SK-N-SH treated with all-trans-retinoic acid at 6 μM for 48 hours (cell line): ENCODE measurements at regions not wholly inside any gene's neighbourhood (a gene's known extent, or its start where the extent isn't known, plus 50 kb on each side); places are given as distances from the start of the nearest gene placed in this dataset.

Source experiments
- ATAC-seq: fragments of 200-7000 bp; cut with Tn5 transposase; 3 replicates; pipeline ENCODE4 v1.9.1; 2020; ENCODE audit warnings: mild to moderate bottlenecking, moderate library complexity
- ARNTL ChIP-seq: fragments of 450-650 bp; formaldehyde crosslinking; IDR thresholded peaks from 2 replicates; pipeline ENCODE4 v1.5.0; 2020; ENCODE audit warnings: low read depth, mild to moderate bottlenecking, moderate library complexity, borderline replicate concordance
- BACH2 ChIP-seq: fragments of 250-450 bp; sonication (Bioruptor Pico); IDR thresholded peaks from 2 replicates; pipeline ENCODE4 v1.9.0; 2021; ENCODE audit warnings: mild to moderate bottlenecking, borderline replicate concordance
- CREB5 ChIP-seq: fragments of 250-450 bp; sonication (Bioruptor Pico); IDR thresholded peaks from 2 replicates; pipeline ENCODE4 v1.5.1; 2020; ENCODE audit warnings: low read depth, mild to moderate bottlenecking, moderate library complexity
- CSDC2 ChIP-seq: fragments of 250-450 bp; sonication (Bioruptor Pico); IDR thresholded peaks from 2 replicates; pipeline ENCODE4 v1.5.0; 2020; ENCODE audit warnings: mild to moderate bottlenecking, moderate library complexity
- CSRNP3 ChIP-seq: fragments of 250-450 bp; sonication (Bioruptor Pico); IDR thresholded peaks from 2 replicates; pipeline ENCODE4 v1.5.1; 2021; ENCODE audit warnings: mild to moderate bottlenecking, moderate library complexity
- ESRRG ChIP-seq: fragments of 250-450 bp; sonication (Bioruptor Pico); IDR thresholded peaks from 2 replicates; pipeline ENCODE4 v1.6.1; 2021; ENCODE audit warnings: mild to moderate bottlenecking
- GLIS3 ChIP-seq: fragments of 250-450 bp; sonication (Bioruptor Pico); IDR thresholded peaks from 2 replicates; pipeline ENCODE4 v1.5.0; 2020; ENCODE audit warnings: mild to moderate bottlenecking, moderate library complexity
- ISL1 ChIP-seq: fragments of 250-450 bp; sonication (Bioruptor Pico); IDR thresholded peaks from 2 replicates; pipeline ENCODE4 v2.1.2; 2022; ENCODE audit warnings: mild to moderate bottlenecking, moderate library complexity
- OSR1 ChIP-seq: fragments of 250-450 bp; sonication (Bioruptor Pico); IDR thresholded peaks from 2 replicates; pipeline ENCODE4 v1.8.0; 2022; ENCODE audit warnings: moderate library complexity, mild to moderate bottlenecking, inconsistent platforms
- PATZ1 ChIP-seq: fragments of 250-450 bp; sonication (Bioruptor Pico); IDR thresholded peaks from 2 replicates; pipeline ENCODE4 v1.8.0; 2020; ENCODE audit warnings: mild to moderate bottlenecking, moderate library complexity, borderline replicate concordance
- POU6F1 ChIP-seq: fragments of 250-450 bp; sonication (Bioruptor Pico); IDR thresholded peaks from 2 replicates; pipeline ENCODE4 v1.8.0; 2021; ENCODE audit warnings: low read depth, mild to moderate bottlenecking, moderate library complexity, borderline replicate concordance
- PPARA ChIP-seq: fragments of 250-450 bp; sonication (Bioruptor Pico); IDR thresholded peaks from 2 replicates; pipeline ENCODE4 v1.5.0; 2020; ENCODE audit warnings: mild to moderate bottlenecking, borderline replicate concordance
- RARB ChIP-seq: fragments of 250-450 bp; sonication (Bioruptor Pico); IDR thresholded peaks from 2 replicates; pipeline ENCODE4 v1.8.0; 2021; ENCODE audit warnings: mild to moderate bottlenecking, moderate library complexity
- SNAI2 ChIP-seq: fragments of 250-450 bp; sonication (Bioruptor Pico); IDR thresholded peaks from 2 replicates; pipeline ENCODE4 v1.5.0; 2020; ENCODE audit warnings: mild to moderate bottlenecking, moderate library complexity
- TOX ChIP-seq: fragments of 250-450 bp; sonication (Bioruptor Pico); IDR thresholded peaks from 2 replicates; pipeline ENCODE4 v1.8.0; 2021; ENCODE audit warnings: mild to moderate bottlenecking, moderate library complexity, borderline replicate concordance
- ZC3H10 ChIP-seq: fragments of 250-450 bp; sonication (Bioruptor Pico); IDR thresholded peaks from 2 replicates; pipeline ENCODE4 v1.5.1; 2021; ENCODE audit warnings: mild to moderate bottlenecking, moderate library complexity
- ZFP3 ChIP-seq: fragments of 250-450 bp; sonication (Bioruptor Pico); IDR thresholded peaks from 2 replicates; pipeline ENCODE4 v1.5.0; 2020; ENCODE audit warnings: mild to moderate bottlenecking, moderate library complexity
- ZFP30 ChIP-seq: fragments of 450-650 bp; formaldehyde crosslinking; IDR thresholded peaks from 2 replicates; pipeline ENCODE4 v1.5.0; 2022; ENCODE audit warnings: mild to moderate bottlenecking, moderate library complexity
- ZNF565 ChIP-seq: fragments of 450-650 bp; formaldehyde crosslinking; conservative IDR thresholded peaks from 2 replicates; pipeline ENCODE4 v1.5.0; 2020; ENCODE audit warnings: low read depth, mild to moderate bottlenecking, moderate library complexity
- ZNF70 ChIP-seq: fragments of 450-650 bp; formaldehyde crosslinking; IDR thresholded peaks from 2 replicates; pipeline ENCODE4 v1.5.0; 2020; ENCODE audit warnings: mild to moderate bottlenecking, moderate library complexity
- ZNF8 ChIP-seq: fragments of 450-650 bp; formaldehyde crosslinking; IDR thresholded peaks from 2 replicates; pipeline ENCODE4 v1.5.0; 2020; ENCODE audit warnings: mild to moderate bottlenecking, moderate library complexity

- ATAC-seq: no peak
- TF ChIP-seq ZFP3 (CRISPR knock-in tag) (no peak), ARNTL (no peak), PATZ1 (CRISPR knock-in tag) (no peak), CSDC2 (CRISPR knock-in tag) (no peak), ZFP30 (no peak), CSRNP3 (no peak)
These were observed 83.0 kb downstream of the HFE start for GRCh38 chr6:26170181-26170580.

- no peak for TF ChIP-seq ZC3H10 (CRISPR knock-in tag)
- TF ChIP-seq TOX (CRISPR knock-in tag): no peak
- TF ChIP-seq GLIS3 (CRISPR knock-in tag): no peak
- no peak for TF ChIP-seq SNAI2 (CRISPR knock-in tag)
- TF ChIP-seq BACH2 (CRISPR knock-in tag): no peak
- no peak for TF ChIP-seq ZNF8 (CRISPR knock-in tag)
- TF ChIP-seq ZFP30: no peak
- TF ChIP-seq POU6F1 (CRISPR knock-in tag): no peak
- no peak; the same call in 2 of the 3 replicates for ATAC-seq
These were observed 84.0 kb downstream of the HFE start for GRCh38 chr6:26170951-26171841.

- ATAC-seq: peak; percentile 62
- no peak for TF ChIP-seq PPARA (CRISPR knock-in tag)
- TF ChIP-seq RARB (CRISPR knock-in tag): no peak
- TF ChIP-seq ZFP3 (CRISPR knock-in tag): no peak
- TF ChIP-seq PATZ1 (CRISPR knock-in tag): no peak
- no peak for TF ChIP-seq BACH2 (CRISPR knock-in tag)
- no peak for TF ChIP-seq ZNF565 (CRISPR knock-in tag)
- TF ChIP-seq ZC3H10 (CRISPR knock-in tag): no peak
- TF ChIP-seq GLIS3 (CRISPR knock-in tag): no peak
- no peak for TF ChIP-seq ZNF8 (CRISPR knock-in tag)
- no peak for TF ChIP-seq ISL1
- no peak for TF ChIP-seq ZFP30
- TF ChIP-seq SNAI2 (CRISPR knock-in tag): no peak
- no peak for TF ChIP-seq ESRRG (CRISPR knock-in tag)
- no peak for TF ChIP-seq ZNF70
- no peak for TF ChIP-seq TOX (CRISPR knock-in tag)
These were observed 85.4 kb downstream of the HFE start for GRCh38 chr6:26172608-26172968.

- ATAC-seq: no peak
- TF ChIP-seq ESRRG (CRISPR knock-in tag) (no peak), ZFP3 (CRISPR knock-in tag) (no peak), BACH2 (CRISPR knock-in tag) (no peak), PPARA (CRISPR knock-in tag) (no peak), RARB (CRISPR knock-in tag) (no peak), TOX (CRISPR knock-in tag) (no peak), ZC3H10 (CRISPR knock-in tag) (no peak), OSR1 (CRISPR knock-in tag) (no peak), SNAI2 (CRISPR knock-in tag) (no peak), PATZ1 (CRISPR knock-in tag) (no peak), ZFP30 (no peak), CREB5 (CRISPR knock-in tag) (no peak)
These were observed 86.6 kb downstream of the HFE start for GRCh38 chr6:26173836-26174145.
